ENCODE measurements at regions not wholly inside any gene's neighbourhood (a gene's known extent, or its start where the extent isn't known, plus 50 kb on each side); places are given as distances from the start of the nearest gene placed in this dataset.

- TF ChIP-seq CTCF (IDR thresholded peaks at IDR 0.05; ENCODE audit: borderline replicate concordance, control extremely low read depth, extremely low read depth, insufficient read depth, missing control alignments) = no peak
- no peak for DNase-seq (ENCODE audit: low spot score)
- in situ Hi-C loops (cut with MboI; ENCODE audit: low sequenced_read_pairs, unreplicated experiment) = no loop called here
Measured at GRCh38 chr7:153327683-153328082, 568.1 kb downstream of the ACTR3B start.

- in situ Hi-C loops (cut with MboI; ENCODE audit: low sequenced_read_pairs, unreplicated experiment) = no loop called here
- DNase-seq (ENCODE audit: low spot score) = no peak
- TF ChIP-seq CTCF (IDR thresholded peaks at IDR 0.05; ENCODE audit: borderline replicate concordance, control extremely low read depth, extremely low read depth, insufficient read depth, missing control alignments) = no peak
Measured at GRCh38 chr7:153331427-153331826, 571.9 kb downstream of the ACTR3B start.

GRCh38 chr7:153354071-153354470 is 594.5 kb downstream of the ACTR3B start:
- DNase-seq (ENCODE audit: low spot score) = no peak
- TF ChIP-seq CTCF (IDR thresholded peaks at IDR 0.05; ENCODE audit: borderline replicate concordance, control extremely low read depth, extremely low read depth, insufficient read depth, missing control alignments) = no peak
- in situ Hi-C loops (cut with MboI; ENCODE audit: low sequenced_read_pairs, unreplicated experiment) = no loop called here

GRCh38 chr7:153370092-153370491 is 610.5 kb downstream of the ACTR3B start:
- no peak for TF ChIP-seq CTCF (IDR thresholded peaks at IDR 0.05; ENCODE audit: borderline replicate concordance, control extremely low read depth, extremely low read depth, insufficient read depth, missing control alignments)
- in situ Hi-C loops (cut with MboI; ENCODE audit: low sequenced_read_pairs, unreplicated experiment) = no loop called here
- no peak for DNase-seq (ENCODE audit: low spot score)

GRCh38 chr7:153380636-153381035 is 621.1 kb downstream of the ACTR3B start:
- no peak for DNase-seq (ENCODE audit: low spot score)
- in situ Hi-C loops (cut with MboI; ENCODE audit: low sequenced_read_pairs, unreplicated experiment) = no loop called here
- TF ChIP-seq CTCF (IDR thresholded peaks at IDR 0.05; ENCODE audit: borderline replicate concordance, control extremely low read depth, extremely low read depth, insufficient read depth, missing control alignments) = no peak

- in situ Hi-C loops (cut with MboI; ENCODE audit: low sequenced_read_pairs, unreplicated experiment) = no loop called here
- DNase-seq (ENCODE audit: low spot score) = peak; percentile 40
- TF ChIP-seq CTCF (IDR thresholded peaks at IDR 0.05; ENCODE audit: borderline replicate concordance, control extremely low read depth, extremely low read depth, insufficient read depth, missing control alignments) = peak; percentile 76
Measured at GRCh38 chr7:153381275-153382040, 621.9 kb downstream of the ACTR3B start.
